NCI-H2196 (cell line): ENCODE measurements at regions not wholly inside any gene's neighbourhood (a gene's known extent, or its start where the extent isn't known, plus 50 kb on each side); places are given as distances from the start of the nearest gene placed in this dataset.

Experiments
- DNase-seq: peaks from one replicate; lab custom pipeline; 2025; ENCODE audit not compliant: unreplicated experiment; lab: John Stamatoyannopoulos, UW

DNA sequence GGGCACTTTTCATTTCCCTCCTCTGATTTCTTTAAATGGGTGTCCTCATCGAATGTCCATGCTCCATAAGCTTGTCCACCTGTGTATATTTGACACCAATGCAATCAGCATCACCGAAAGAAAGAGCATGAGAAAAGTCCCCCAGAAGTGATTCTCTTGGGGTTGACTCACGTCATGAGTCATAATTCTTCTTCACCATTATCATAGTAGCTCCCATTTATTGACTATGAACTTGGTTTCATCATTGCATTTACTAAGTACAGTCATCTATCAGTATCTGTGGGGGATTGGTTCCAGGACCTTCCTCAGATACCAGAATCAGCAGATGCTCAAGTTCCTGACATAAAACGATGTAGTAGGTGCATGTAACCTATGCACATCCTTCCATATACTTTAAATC, 372.5 kb upstream of the CFAP20DC start:
- no peak for DNase-seq

DNA sequence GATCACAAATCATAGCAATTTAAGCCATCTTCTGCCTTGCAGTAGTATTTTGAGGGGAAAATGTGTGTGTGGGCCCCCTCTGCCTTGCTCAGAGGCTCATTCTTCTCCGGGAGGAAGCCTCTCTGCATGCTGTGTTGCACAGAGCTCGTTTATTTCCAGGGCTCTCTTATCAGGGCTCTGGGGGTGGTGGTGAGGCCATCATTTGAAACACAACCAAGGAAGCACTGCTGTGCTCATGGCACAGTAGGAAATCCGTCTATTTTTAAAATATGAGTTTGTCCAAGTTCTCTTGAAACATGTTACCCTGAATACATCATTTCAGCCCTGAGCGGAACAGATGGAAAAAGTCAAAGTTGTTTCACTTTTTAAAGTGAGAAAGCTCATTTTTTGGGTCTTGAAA, 369.0 kb upstream of the CFAP20DC start:
- no peak for DNase-seq

DNA sequence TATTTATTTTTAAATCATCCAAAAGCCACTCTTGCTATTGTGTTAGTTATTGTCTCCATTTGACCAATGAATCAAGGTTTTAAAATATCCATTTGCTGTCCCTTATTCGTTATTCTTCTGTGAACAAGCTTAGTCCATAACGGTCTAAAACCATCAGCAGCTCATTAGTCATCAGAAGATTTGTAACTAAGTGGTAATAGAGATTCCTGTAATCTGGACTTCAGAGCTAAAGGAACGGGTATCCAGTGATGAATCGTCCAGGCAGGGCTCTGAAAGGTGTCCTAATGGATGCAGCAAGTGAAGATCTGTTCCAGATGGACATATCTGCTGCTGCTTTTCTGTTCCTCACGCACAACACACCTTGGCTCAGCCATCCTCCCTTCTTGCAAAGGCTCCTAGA, 362.7 kb upstream of the CFAP20DC start:
- DNase-seq = no peak

DNA sequence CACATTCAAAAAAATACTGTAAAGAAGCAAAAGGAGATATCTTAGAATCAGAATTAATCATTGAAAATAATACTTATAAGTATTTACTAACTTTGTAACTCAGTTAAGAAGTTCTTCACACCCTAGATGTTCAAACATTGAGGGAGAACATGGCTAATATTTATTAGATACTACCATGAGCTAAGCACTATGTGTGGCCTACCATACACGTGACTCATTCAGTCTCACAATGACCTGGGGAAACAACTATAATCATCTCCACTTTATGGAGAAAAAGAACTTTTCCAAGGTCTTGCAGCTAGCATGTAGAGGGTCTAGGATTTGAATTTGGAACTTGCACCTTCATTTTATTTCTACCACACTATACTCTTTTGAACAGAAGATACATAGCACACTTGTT, 361.9 kb upstream of the CFAP20DC start:
- DNase-seq = no peak

DNA sequence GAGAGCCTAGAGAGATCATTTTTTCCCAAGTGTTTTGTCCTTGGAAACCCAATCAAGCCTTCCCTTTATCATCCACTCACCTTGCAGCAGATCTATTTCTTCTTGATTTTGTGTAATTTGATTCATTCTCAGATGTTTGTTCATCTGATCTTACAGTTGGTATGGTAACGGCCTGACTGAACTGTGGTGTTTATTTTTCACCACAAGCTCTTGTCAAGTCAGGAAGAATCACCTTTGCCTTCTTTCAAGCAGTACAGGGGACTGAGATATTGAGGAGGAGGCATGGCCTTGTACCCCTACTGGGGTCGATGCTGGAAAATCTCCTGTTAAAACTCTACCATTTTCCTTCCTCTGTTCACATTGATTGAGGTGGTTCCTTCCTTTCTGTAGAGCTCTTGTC, 361.4 kb upstream of the CFAP20DC start:
- peak; percentile 6 for DNase-seq

DNA sequence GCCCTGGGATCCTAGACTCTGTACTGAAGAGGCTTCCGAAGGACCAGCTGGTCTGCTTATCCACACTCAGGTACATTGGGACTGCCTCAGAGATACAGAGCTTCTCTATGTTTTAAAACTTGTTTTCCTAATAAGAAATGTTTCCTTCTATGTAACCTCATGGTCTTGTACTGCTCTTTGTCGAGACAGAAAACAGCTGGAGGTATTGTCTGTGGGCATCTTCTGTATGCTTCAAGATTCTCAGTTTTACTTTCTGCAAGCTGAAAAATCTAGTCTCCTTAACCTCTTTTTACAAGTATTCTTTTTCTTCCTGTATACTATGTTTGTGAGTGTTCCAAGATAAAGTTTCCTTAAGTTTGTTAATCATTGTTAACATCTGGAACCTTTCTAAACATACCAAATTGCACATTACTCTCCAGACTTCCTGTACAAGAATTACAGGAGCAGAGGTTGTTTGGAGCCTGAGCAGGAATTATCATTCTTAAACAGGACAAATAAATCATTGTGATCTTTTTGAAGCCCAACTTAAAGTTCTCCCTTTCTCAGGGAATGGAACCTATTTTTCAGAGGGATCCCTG, 358.3 kb upstream of the CFAP20DC start:
- no peak for DNase-seq

DNA sequence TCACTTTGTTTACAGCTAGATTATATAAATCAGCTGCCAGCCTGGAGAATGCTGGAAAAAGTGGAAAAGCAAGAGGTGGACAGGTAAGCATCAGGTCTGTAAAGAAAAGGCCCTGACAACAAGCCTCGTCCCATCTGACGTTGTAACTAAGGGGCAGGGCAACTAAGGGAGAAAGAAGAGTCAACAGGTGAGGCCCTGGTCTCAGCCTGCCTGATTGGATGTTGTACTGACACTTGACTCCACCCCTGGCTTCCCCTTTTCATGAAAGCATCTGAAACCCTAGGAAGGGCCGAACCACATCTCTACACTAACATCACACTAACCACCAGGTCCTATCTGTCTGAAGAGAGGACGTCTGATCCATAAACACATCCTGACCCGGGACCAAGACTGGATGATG, 357.6 kb upstream of the CFAP20DC start:
- no peak for DNase-seq

DNA sequence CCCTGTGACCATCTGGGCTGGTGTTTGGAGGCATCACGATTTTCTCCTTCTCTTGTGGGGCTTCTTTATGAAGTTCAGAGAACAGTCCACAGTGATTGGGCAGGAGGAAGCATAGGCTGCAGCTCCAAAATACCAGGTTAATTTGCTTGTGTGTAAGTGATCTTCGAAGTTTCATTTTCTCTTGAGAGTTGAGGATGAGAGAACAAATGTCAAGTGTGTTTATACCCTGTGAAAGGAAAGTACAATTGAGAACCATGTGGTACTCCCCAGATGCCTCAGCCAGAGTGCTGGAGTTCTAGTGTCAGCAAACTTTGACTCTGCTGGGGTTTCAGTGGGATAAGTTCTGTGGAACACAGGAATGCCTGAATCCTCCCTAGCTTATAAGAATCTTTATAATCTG, 357.1 kb upstream of the CFAP20DC start:
- DNase-seq = no peak

DNA sequence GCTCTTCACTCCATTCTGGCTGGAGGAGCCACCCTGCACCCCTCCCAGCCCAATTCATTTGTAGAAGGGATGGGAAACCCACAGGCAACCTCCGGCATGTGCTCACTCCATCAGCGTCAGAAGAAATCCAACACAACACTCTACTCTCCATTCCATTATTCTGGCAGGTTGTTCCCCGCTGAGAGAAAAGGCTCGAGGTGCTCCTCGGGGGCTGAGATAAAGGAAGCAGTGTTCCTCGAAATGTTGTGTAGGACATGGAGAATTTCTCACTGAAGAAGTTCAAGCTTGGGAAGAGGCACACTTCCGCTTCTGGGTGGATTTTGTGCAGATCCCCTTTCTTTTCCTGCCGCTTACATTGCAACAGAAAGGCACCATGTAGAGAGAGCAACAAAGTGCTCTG, 355.0 kb upstream of the CFAP20DC start:
- DNase-seq = no peak

DNA sequence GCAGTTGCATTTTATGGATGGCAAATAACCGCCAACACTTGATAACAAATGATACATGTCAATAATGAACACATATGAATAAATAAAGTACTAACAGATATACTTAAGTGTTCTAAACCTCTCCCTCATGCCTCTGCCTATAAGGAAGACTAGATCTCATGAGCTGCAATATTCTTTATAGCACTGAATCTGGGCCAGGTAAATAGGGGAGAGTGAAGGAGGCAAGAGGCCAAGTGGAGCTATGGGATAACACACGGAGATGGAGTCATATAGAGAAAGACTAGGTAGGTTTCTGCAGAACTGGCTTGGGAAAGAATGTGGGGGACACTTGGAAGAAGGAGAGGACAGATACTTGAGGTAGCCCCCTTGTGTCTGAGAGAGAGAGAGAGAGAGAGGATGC, 354.2 kb upstream of the CFAP20DC start:
- DNase-seq = no peak

DNA sequence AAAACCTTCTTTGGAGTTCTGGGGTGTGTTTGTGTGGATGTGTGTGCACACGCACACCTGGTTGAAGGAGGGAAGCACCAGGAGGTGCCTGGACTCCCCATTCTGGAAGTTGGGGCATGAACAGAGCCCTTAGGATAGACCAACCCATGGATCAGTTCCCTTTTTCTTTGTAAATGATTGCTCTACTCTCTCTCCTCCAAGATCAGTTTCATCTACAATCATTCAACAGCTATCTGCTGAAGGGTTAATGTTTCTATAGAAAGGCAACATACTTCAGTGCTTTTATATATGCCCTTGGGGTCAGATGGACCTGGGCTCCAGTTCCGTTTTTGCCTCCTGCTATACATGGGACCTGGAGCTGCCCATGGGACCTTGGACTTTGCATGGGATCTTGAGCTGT, 352.1 kb upstream of the CFAP20DC start:
- no peak for DNase-seq

DNA sequence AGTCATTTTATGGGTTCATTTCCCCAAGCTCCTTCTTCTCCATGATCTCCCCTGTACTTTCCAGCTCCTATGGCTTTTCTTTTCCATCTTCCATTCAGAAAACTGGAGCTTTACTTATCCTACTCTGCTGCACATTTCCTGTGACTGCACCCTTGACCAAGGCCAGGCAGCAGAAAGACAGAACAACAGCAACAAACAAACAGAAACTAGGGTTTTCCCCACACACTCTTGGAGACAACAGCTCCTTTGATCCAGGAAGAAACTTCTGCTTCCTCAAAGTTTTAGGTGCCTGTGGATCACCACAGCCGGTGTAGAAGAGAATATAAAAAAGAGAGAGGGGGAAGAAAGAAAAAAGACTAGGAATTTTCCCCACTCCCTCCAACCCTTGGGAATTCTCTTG, 342.3 kb upstream of the CFAP20DC start:
- no peak for DNase-seq

DNA sequence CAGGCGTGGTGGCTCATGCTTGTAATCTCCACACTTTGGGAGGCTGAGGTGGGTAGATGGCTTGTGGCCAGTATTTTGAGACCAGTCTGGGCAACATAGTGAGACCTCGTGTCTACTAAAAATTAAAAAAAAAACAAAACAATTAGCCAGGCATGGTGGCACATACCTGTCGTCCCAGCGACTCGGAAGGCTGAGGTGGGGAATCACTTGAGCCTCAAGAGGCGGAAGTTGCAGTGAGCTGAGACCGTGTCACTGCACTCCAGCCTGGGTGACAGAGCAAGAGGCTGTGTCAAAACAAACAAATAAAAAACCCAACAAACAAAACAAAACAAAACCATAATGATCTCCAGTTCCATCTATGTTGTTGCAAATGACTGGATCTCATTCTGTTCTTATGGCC, 341.3 kb upstream of the CFAP20DC start:
- DNase-seq = no peak

DNA sequence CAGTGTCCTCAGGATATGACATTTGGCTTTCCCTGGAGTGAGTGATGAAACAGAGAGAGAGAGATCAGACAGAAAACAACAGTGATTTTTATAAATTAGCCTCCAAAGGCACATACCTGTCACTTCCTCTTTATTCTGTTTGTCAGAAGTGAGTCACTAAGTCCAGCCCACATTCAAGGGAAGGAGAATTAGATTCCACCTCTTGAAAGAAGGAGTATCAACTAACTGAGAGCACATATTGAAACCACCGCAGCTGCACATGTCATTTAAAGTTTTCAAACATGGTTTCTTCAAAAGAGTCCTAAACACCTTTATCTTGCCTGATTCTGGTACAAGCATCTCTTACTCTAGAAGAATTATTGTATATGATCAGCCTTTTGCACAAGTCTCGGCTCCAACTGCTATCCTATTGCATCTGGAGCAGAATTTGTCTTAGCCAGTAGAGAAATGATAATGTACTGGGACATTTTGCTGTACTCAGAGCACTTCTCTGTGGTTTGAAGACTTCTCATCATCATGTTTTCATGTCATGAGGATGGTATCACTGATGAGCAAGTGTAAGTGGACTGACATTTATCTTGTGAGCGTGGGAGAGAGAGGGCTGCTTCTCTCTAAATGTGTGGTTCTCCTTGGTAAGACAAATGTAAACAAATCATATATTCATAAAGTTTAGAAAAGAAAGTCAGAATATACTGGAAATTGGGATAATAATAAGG, 338.9 kb upstream of the CFAP20DC start:
- DNase-seq = no peak

DNA sequence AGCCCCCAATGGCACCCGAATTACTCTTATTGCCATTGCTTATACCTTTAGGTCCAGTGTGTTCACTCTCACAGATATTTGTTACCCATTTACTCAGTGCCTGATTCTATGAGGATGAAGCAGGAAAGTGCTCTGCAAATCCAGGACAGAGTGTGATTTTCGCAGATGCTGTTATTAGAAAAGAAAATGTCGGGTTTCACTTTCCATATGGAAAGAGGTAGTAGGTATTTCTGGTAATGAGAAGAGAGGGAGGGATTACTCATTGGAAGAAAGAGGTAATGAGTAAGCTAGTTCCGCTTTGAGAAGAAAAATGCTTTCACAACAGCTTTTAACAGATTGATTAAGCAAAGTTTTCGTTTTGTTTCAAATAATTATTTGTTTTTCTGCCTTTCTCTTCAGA, 336.3 kb upstream of the CFAP20DC start:
- no peak for DNase-seq

DNA sequence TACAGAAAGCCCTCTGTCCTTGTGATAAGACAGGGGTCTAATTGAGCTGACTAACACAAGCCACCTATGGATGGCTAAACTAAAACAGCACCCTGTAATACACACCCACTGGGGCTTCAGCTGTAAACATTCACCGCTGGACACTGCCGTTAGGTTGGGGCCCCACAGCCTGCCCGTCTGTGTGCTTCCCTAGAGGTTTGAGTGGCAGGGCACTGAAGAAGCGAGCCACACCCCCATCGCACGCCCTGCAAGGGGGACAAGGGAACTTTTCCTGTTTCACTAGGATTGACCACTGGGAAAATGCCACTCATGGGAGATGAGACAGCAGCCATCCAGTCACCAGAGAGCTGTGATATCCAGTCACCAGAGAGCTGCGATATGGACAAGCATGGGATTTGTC, 335.7 kb upstream of the CFAP20DC start:
- DNase-seq = no peak

DNA sequence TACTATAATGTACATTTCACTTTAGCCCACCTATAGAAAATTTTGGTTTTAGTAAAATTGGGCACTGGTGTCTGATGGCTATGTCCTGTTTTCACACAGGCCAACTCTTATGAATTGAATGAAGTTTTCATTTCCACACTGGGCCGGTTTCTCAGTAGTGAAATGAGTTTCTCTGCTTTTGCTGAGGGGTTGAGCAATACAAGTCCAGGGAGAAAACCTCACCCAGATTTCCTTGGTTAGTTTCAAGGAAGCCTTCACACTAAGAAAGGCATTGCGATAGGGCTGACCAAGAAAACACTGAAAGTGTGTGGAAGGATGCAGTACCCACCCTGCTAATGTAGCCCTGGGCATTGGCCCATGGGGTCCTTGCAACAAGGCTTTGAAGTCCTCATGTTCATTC, 331.5 kb upstream of the CFAP20DC start:
- DNase-seq = no peak

DNA sequence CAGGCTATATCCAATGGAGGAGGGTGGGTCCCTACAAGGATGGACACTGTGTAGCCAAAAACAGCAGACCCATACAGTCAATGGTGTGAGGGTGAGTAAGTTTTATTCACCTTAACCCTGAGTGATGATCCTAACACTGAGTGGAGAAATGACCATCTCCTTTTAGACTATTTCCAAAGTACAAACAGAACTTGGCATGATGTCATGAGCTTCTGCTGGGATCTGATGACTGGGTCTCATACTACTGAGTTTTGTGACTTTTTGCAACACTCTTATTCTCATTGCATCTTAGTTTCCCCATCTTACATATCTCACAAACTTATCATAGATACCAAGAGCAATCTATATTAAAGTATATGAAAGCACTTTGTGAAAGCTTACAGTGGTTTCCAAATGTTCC, 330.3 kb upstream of the CFAP20DC start:
- no peak for DNase-seq

DNA sequence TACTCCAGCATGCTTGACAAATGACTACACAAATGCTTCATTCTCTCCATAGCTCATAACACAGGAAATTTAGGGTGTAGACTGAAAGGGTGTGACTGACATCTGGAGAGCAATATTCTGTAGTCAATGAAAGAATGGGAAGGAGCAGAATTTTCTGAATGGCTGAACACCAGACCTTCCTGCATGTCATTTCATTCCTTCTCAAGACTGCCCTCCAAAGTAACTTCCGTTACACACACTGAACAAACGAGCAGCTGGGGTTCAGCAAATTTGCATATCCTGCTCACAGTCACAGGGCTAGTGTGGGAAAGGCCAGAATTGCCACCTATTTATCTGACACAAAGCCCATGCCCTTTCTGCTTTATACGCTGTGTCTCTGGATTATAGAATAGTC, 325.0 kb upstream of the CFAP20DC start:
- DNase-seq = no peak

DNA sequence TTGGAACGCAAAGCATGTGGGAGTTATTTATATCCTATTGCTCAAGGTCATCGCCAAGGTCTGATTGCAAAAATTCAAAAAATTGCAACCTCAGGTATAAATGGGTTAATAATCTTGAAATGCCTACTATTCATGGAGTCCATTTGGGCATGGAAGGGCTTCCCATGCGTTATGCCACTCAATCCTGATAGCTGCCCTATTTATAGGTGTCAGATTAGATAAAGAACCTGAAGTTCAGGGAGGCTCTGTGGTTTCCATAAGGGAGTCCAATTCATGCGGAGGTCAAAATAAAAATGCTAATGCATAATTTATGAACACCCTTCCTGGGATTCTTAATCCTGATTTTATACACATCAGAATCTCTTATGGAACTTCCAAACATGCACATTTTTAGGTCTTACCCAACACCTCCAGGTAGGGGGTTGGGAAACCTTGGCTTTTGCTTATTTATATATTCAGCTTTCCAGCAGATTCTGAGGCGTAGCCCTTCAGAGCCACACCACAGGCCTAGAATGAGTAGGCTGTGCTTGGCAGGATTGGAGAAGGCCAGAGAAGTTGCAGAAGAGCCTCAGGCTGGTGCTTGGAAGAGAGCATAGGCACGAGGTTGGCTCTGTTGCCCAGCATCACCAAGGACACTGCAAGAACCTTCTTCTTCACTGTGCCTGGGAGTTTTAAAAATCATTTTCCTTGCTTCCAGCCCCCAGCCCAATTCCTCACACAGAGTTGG, 324.4 kb upstream of the CFAP20DC start:
- no peak for DNase-seq

DNA sequence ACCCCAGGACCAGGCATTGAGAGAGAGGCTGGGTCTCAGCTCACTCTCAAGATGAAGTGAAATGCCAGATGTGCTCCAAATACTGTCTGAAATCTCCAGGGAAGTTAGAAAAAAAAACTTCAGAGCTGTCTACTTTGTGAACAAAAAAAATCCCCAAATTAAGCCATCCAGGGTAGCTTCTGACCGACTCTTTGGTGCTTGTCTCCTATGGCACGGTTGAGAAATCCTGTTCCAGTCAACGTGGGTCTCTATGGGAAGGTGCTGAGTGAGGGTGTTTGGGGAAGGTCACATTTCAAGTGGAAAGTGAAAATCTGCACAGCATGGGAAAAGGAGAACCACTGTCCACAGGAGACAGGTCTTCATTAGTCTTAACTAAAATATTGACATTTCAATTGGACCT, 322.5 kb upstream of the CFAP20DC start:
- no peak for DNase-seq

DNA sequence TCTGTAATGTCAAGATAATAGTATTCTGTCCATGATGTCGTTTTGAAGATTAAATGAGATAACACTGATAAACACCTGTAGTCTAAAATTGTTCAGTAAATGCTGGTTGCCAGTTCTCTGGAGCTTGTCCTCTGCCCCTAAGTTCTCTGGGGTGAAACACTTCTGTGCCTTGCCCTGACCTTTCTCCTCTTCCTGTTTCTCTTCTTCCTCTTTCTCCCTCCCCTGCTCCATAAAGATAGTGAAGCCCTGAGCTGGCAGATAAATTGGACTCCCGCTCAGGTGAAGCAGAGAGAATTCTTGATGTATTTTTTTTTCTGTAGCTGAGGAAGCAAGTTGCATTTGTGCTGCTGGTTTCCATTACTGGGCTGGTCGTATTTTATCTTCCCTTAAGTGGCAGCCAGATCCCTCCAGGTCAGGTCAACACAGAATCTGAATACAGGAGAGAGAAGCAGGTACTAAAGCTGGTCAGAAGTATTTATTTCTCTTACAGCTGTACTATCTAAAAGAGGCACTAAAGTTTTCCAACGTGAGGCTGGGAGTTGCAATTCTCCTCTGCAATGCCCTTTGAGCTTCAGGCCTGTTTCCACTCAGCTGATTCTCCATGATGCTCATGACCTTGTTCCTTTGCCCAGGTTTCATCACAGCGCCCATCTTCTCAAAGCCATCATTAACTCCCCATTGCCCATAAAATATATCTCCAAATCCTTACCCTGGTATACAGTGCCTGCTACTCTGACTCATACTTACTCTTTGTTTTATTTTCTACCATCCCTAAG, 319.3 kb upstream of the CFAP20DC start:
- DNase-seq = no peak
